A549 (cell line): ENCODE measurements at regions not wholly inside any gene's neighbourhood (a gene's known extent, or its start where the extent isn't known, plus 50 kb on each side); places are given as distances from the start of the nearest gene placed in this dataset.

Experiments
- ATAC-seq, 2 experiments: fragments of 200-7000 bp in 1 of 2; fragments of >200 bp in 1 of 2; cut with Nextera tagmentation in 1 of 2; cut with Tn5 transposase in 1 of 2; 3 replicates each; pipeline versions ENCODE4 v1.8.0 to v1.9.1; 2018 to 2020; ENCODE audit warnings: mild to moderate bottlenecking in 1 of 2, moderate library complexity in 1 of 2
- CTCF ChIA-PET: fragments of 300-600 bp; sonication (Branson Sonifier 250); formaldehyde crosslinking; extraction: SDS; loops from one replicate; lab custom pipeline; 2021; ENCODE audit warnings: antibody characterized with exemption, inconsistent platforms; lab: Yijun Ruan, JAX
- POLR2A ChIA-PET: fragments of 350-600 bp; formaldehyde crosslinking; extraction: SDS; loops from one replicate; lab custom pipeline; 2021; ENCODE audit warnings: antibody characterized with exemption, inconsistent platforms; lab: Yijun Ruan, JAX
- DNase-seq, 2 experiments: peaks; one replicate each; pipeline versions ENCODE4 v3.0.0 to v3.0.0-alpha.2; 2011 to 2016; ENCODE audit warnings: low read depth in 1 of 2, low spot score in 1 of 2
- FAIRE-seq: peaks from 2 replicates; lab custom pipeline; 2011; peaks lifted over from hg19 to GRCh38; lab: Jason Lieb, UNC
- H3K27ac ChIP-seq, 2 experiments: fragments of >200 bp; sonication (Bioruptor Twin); formaldehyde crosslinking; 3 replicates each; pipeline ENCODE4 v1.5.1; 2016 to 2017
- H3K4me1 ChIP-seq: fragments of >200 bp; sonication (Bioruptor Twin); formaldehyde crosslinking; 3 replicates; pipeline ENCODE4 v1.6.1; 2016
- H3K4me2 ChIP-seq: fragments of >200 bp; sonication (Bioruptor Twin); formaldehyde crosslinking; 3 replicates; pipeline ENCODE4 v1.6.1; 2016
- H3K4me3 ChIP-seq: fragments of >200 bp; sonication (Bioruptor Twin); formaldehyde crosslinking; 3 replicates; pipeline ENCODE4 v1.5.1; 2016
- H3K9me3 ChIP-seq: fragments of >200 bp; sonication (Bioruptor Twin); formaldehyde crosslinking; 3 replicates; pipeline ENCODE4 v1.6.1; 2016
- ATOH8 ChIP-seq: fragments of 250-450 bp; sonication (Bioruptor Pico); IDR thresholded peaks from 2 replicates; pipeline ENCODE4 v1.5.0; 2020; ENCODE audit warnings: low read depth, mild to moderate bottlenecking, moderate library complexity
- CBX2 ChIP-seq: fragments of 200-600 bp; sonication (generic); IDR thresholded peaks from 2 replicates; pipeline ENCODE4 v1.6.1; 2016; ENCODE audit warnings: low read depth, mild to moderate bottlenecking, borderline replicate concordance
- CEBPB ChIP-seq, 2 experiments: fragments of >200 bp in 1 of 2; sonication (Bioruptor Twin) in 1 of 2; formaldehyde crosslinking in 1 of 2; IDR thresholded peaks; 2 replicates each; pipeline ENCODE4 v1.6.1; 2012 to 2016
- EHF ChIP-seq: fragments of 250-450 bp; sonication (Bioruptor Pico); IDR thresholded peaks from 2 replicates; pipeline ENCODE4 v1.5.0; 2020; ENCODE audit warnings: mild to moderate bottlenecking
- EHMT2 ChIP-seq: fragments of 200-600 bp; sonication (generic); IDR thresholded peaks from 2 replicates; pipeline ENCODE4 v1.6.1; 2016; ENCODE audit warnings: antibody characterized with exemption, low read depth, mild to moderate bottlenecking, moderate library complexity
- FOSB ChIP-seq: fragments of 250-450 bp; sonication (Bioruptor Pico); IDR thresholded peaks from 2 replicates; pipeline ENCODE4 v1.5.0; 2020; ENCODE audit warnings: mild to moderate bottlenecking, moderate library complexity
- GATA3 ChIP-seq: IDR thresholded peaks from 2 replicates; pipeline ENCODE4 v1.6.1; 2012; ENCODE audit warnings: borderline replicate concordance
- HOXB5 ChIP-seq: fragments of 250-450 bp; sonication (Bioruptor Pico); IDR thresholded peaks from 2 replicates; pipeline ENCODE4 v1.5.0; 2020; ENCODE audit warnings: mild to moderate bottlenecking, moderate library complexity
- KDM5A ChIP-seq: fragments of 200-600 bp; sonication (generic); IDR thresholded peaks from 2 replicates; pipeline ENCODE4 v1.6.1; 2016; ENCODE audit warnings: antibody characterized with exemption, mild to moderate bottlenecking
- MAZ ChIP-seq: fragments of 150-350 bp; IDR thresholded peaks from 2 replicates; pipeline ENCODE4 v1.6.1; 2014; ENCODE audit warnings: antibody characterized with exemption, low read depth, low read length, borderline replicate concordance
- NR3C1 ChIP-seq: fragments of >200 bp; sonication (Bioruptor Twin); formaldehyde crosslinking; IDR thresholded peaks from 3 replicates; pipeline ENCODE4 v1.6.1; 2017
- PHF8 ChIP-seq: fragments of 200-600 bp; sonication (generic); IDR thresholded peaks from 2 replicates; pipeline ENCODE4 v1.6.1; 2016; ENCODE audit warnings: low read depth, mild to moderate bottlenecking, antibody characterized with exemption, moderate library complexity, borderline replicate concordance
- POLR2AphosphoS2 ChIP-seq: conservative IDR thresholded peaks from 2 replicates; pipeline ENCODE4 v1.6.1; 2012; ENCODE audit warnings: low read length, improper control_type of control experiment, inconsistent platforms
- RFX5 ChIP-seq: fragments of 450-650 bp; IDR thresholded peaks from 2 replicates; pipeline ENCODE4 v1.7.1; 2014; ENCODE audit warnings: antibody characterized with exemption, mild to moderate bottlenecking, moderate library complexity
- RNF2 ChIP-seq: fragments of 200-600 bp; sonication (generic); IDR thresholded peaks from 2 replicates; pipeline ENCODE4 v1.6.1; 2016; ENCODE audit warnings: low read depth, mild to moderate bottlenecking, antibody characterized with exemption, moderate library complexity, borderline replicate concordance
- SMC3 ChIP-seq: fragments of >200 bp; sonication (Bioruptor Twin); formaldehyde crosslinking; IDR thresholded peaks from 3 replicates; pipeline ENCODE4 v1.6.1; 2018; ENCODE audit warnings: inconsistent platforms
- SREBF2 ChIP-seq: fragments of 450-650 bp; IDR thresholded peaks from 2 replicates; pipeline ENCODE4 v1.6.1; 2014; ENCODE audit warnings: mild to moderate bottlenecking, moderate library complexity
- ZC3H11A ChIP-seq: fragments of 450-650 bp; IDR thresholded peaks from 2 replicates; pipeline ENCODE4 v1.6.1; 2014; ENCODE audit warnings: antibody characterized with exemption, mild to moderate bottlenecking
- ZSCAN20 ChIP-seq: fragments of 250-450 bp; sonication (Bioruptor Pico); IDR thresholded peaks from 2 replicates; pipeline ENCODE4 v1.8.0; 2022; ENCODE audit warnings: mild to moderate bottlenecking, moderate library complexity
- WGBS: methylation state at CpG from one replicate; pipeline ENCODE4 v1.1.6; 2017; ENCODE audit errors: missing lambda C conversion rate; 5-methylcytosine and 5-hydroxymethylcytosine counted together
- TF ChIP-seq, protein P1 (sequence below): fragments of 250-450 bp; sonication (Bioruptor Pico); IDR thresholded peaks from 2 replicates; pipeline ENCODE4 v1.5.0; 2021; ENCODE audit warnings: mild to moderate bottlenecking, moderate library complexity, borderline replicate concordance
- TF ChIP-seq, protein P2 (sequence below): fragments of 150-350 bp; IDR thresholded peaks from 2 replicates; pipeline ENCODE4 v1.6.1; 2014; ENCODE audit warnings: low read depth, mild to moderate bottlenecking, low read length
- TF ChIP-seq, protein P3 (sequence below): IDR thresholded peaks from 2 replicates; pipeline ENCODE4 v1.6.1; 2012

DNA sequence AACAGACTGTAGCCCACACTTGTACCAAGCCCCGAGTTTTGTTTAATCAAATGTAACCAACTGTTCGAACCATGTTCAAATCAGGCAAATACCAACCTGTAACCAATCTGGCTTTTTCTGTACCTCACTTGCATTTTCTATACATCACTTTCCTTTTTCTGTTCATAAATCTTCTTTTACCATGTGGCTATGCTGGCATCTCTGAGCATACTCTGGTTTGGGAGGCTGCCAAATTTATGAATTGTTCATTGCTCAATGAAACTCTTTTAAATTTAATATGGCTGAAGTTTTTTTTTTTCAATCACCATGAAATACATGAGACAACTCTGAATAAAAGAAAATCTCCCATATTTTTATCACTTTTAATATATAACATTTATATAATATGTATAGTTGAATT is 256.1 kb downstream of the SLITRK6 start:
- ChIA-PET POLR2A (no interaction called here), CTCF (no interaction called here)
- Histone ChIP-seq H3K27ac (no peak overlapping the region), H3K4me2 (no peak overlapping the region), H3K4me3 (no peak overlapping the region), H3K4me1 (0 out of 3 replicates have a peak, but pooled peaks cover 4% of the 10 kb centered on the region), H3K9me3 (no peaks in the 10 kb centered on the region)
- WGBS, result 57% methylated on average over 2 of the region's 2 CpGs
- no peak for TF ChIP-seq KDM5A
- TF ChIP-seq, protein P1, sequence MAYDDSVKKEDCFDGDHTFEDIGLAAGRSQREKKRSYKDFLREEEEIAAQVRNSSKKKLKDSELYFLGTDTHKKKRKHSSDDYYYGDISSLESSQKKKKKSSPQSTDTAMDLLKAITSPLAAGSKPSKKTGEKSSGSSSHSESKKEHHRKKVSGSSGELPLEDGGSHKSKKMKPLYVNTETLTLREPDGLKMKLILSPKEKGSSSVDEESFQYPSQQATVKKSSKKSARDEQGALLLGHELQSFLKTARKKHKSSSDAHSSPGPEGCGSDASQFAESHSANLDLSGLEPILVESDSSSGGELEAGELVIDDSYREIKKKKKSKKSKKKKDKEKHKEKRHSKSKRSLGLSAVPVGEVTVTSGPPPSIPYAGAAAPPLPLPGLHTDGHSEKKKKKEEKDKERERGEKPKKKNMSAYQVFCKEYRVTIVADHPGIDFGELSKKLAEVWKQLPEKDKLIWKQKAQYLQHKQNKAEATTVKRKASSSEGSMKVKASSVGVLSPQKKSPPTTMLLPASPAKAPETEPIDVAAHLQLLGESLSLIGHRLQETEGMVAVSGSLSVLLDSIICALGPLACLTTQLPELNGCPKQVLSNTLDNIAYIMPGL (CRISPR knock-in tag), result no peak
- TF ChIP-seq CEBPB (IDR thresholded peaks at IDR 0.05), result no peak
- no peak for TF ChIP-seq ZSCAN20 (CRISPR knock-in tag)
- no peak for TF ChIP-seq RFX5
- TF ChIP-seq, protein P2, sequence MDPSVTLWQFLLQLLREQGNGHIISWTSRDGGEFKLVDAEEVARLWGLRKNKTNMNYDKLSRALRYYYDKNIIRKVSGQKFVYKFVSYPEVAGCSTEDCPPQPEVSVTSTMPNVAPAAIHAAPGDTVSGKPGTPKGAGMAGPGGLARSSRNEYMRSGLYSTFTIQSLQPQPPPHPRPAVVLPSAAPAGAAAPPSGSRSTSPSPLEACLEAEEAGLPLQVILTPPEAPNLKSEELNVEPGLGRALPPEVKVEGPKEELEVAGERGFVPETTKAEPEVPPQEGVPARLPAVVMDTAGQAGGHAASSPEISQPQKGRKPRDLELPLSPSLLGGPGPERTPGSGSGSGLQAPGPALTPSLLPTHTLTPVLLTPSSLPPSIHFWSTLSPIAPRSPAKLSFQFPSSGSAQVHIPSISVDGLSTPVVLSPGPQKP, result no peak
- no peak for TF ChIP-seq PHF8
- no peak for TF ChIP-seq NR3C1
- TF ChIP-seq EHF (CRISPR knock-in tag), result no peak
- no peak for TF ChIP-seq FOSB
- TF ChIP-seq RNF2, result no peak
- TF ChIP-seq CBX2, result no peak
- TF ChIP-seq EHMT2, result no peak
- ATAC-seq (no peak), DNase-seq (no peak), FAIRE-seq (no peak)

- 57% methylated on average over 2 of the region's 2 CpGs for WGBS
- H3K27ac ChIP-seq, result no peak overlapping the region
- no peaks in the 10 kb centered on the region for H3K9me3 ChIP-seq
- H3K4me3 ChIP-seq, result no peak overlapping the region
- H3K4me2 ChIP-seq, result no peak overlapping the region
- 0 out of 3 replicates have a peak, but pooled peaks cover 4% of the 10 kb centered on the region for H3K4me1 ChIP-seq
- no peak for TF ChIP-seq RNF2
- no peak for TF ChIP-seq PHF8
- TF ChIP-seq, protein P1 (CRISPR knock-in tag), result no peak
- TF ChIP-seq POLR2AphosphoS2, result no peak
- no peak for TF ChIP-seq HOXB5 (CRISPR knock-in tag)
- no peak for TF ChIP-seq SMC3
- no peak for TF ChIP-seq ZC3H11A
- no peak for TF ChIP-seq GATA3
- DNase-seq, result no peak
- CTCF ChIA-PET, result no interaction called here
- FAIRE-seq, result no peak
- POLR2A ChIA-PET, result no interaction called here
- ATAC-seq, result no peak
Observed at GRCh38 chr13:85541476-85541875, 257.7 kb downstream of the SLITRK6 start.

DNA sequence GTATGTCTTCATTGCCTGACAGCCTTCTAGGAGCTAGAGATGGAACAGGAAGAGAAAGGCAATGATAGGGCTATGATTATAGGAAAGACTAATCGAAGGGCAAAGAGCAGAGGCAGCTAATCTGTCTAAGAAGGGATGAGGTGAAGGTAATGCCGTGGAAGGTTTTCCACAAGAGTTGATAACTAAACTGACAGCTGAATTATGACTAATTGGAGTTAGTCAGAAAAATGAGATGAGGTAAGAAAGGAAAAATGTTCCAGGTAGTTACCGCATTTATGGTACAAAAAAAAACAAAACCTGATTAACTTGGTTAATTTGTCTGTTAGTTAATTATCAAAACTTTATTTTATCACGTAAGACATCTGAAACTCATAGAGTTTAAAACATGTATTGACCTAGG is 260.3 kb downstream of the SLITRK6 start:
- DNase-seq (no peak), FAIRE-seq (no peak)

More for the DNA sequence above, 260.3 kb downstream of the SLITRK6 start:
- Histone ChIP-seq H3K27ac (no peak overlapping the region), H3K4me1 (0 out of 3 replicates have a peak, but pooled peaks cover 4% of the 10 kb centered on the region), H3K9me3 (no peaks in the 10 kb centered on the region), H3K4me2 (no peak overlapping the region), H3K4me3 (no peak overlapping the region)
- TF ChIP-seq SREBF2, result no peak
- TF ChIP-seq MAZ, result no peak
- TF ChIP-seq GATA3, result no peak
- no peak for TF ChIP-seq ZC3H11A
- TF ChIP-seq ATOH8 (CRISPR knock-in tag), result no peak
- TF ChIP-seq, protein P3, sequence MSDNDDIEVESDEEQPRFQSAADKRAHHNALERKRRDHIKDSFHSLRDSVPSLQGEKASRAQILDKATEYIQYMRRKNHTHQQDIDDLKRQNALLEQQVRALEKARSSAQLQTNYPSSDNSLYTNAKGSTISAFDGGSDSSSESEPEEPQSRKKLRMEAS, result no peak
- no peak for TF ChIP-seq EHMT2
- TF ChIP-seq FOSB, result no peak
- ChIA-PET POLR2A (no interaction called here), CTCF (interaction anchor here (0.6 kb wide), 1 partner anchor 43 kb away, joined by 3 read pairs; no protein-coding TSS in a partner anchor)
- ATAC-seq, result no peak
- 51% methylated on average over 4 of the region's 4 CpGs for WGBS
